HepG2 (cell line): ENCODE measurements at regions not wholly inside any gene's neighbourhood (a gene's known extent, or its start where the extent isn't known, plus 50 kb on each side); places are given as distances from the start of the nearest gene placed in this dataset.

ENCODE experiments used
- CENPT ChIP-seq: sonication (generic); formaldehyde crosslinking; IDR thresholded peaks from 2 replicates; pipeline ENCODE4 v1.8.0; 2022; ENCODE audit warnings: low read depth, mild to moderate bottlenecking, moderate library complexity, missing genetic modification reagents
- CREB1 ChIP-seq, 2 experiments: fragments of 450-650 bp in 1 of 2; IDR thresholded peaks; 2 replicates each; pipeline ENCODE4 v1.6.1; 2016 to 2017; ENCODE audit warnings: control low read depth in 1 of 2, mild to moderate bottlenecking in 1 of 2, missing compliant biosample characterization in 1 of 2, missing genetic modification characterization in 1 of 2
- GPBP1L1 ChIP-seq: sonication (generic); formaldehyde crosslinking; IDR thresholded peaks from 2 replicates; pipeline ENCODE4 v1.5.0; 2020; ENCODE audit warnings: mild to moderate bottlenecking, missing genetic modification reagents
- GRHL1 ChIP-seq: sonication (generic); formaldehyde crosslinking; conservative IDR thresholded peaks from 2 replicates; pipeline ENCODE4 v1.8.0; 2022; ENCODE audit warnings: missing genetic modification reagents
- GTF2F1 ChIP-seq: fragments of 150-350 bp; IDR thresholded peaks from 2 replicates; pipeline ENCODE4 v1.6.1; 2014; ENCODE audit warnings: low read length
- JUN ChIP-seq: sonication (generic); formaldehyde crosslinking; IDR thresholded peaks from 2 replicates; pipeline ENCODE4 v1.4.0; 2020; ENCODE audit warnings: mild to moderate bottlenecking, missing genetic modification reagents
- LBX2 ChIP-seq: sonication (generic); formaldehyde crosslinking; IDR thresholded peaks from 2 replicates; pipeline ENCODE4 v1.5.0; 2020; ENCODE audit warnings: missing genetic modification reagents, mild to moderate bottlenecking, borderline replicate concordance
- MIXL1 ChIP-seq: IDR thresholded peaks from 2 replicates; pipeline ENCODE4 v1.6.1; 2016
- POGZ ChIP-seq: sonication (generic); formaldehyde crosslinking; IDR thresholded peaks from 2 replicates; pipeline ENCODE4 v1.4.0; 2020; ENCODE audit warnings: mild to moderate bottlenecking, missing genetic modification reagents
- REST ChIP-seq, 2 experiments: IDR thresholded peaks; 2 replicates each; pipeline ENCODE4 v1.6.1; 2011 to 2012; ENCODE audit warnings: low read length in 2 of 2, borderline replicate concordance in 1 of 2, low read depth in 1 of 2, mild to moderate bottlenecking in 1 of 2, moderate library complexity in 1 of 2
- RFX5 ChIP-seq: IDR thresholded peaks from 2 replicates; pipeline ENCODE4 v1.6.1; 2011; ENCODE audit warnings: low read depth, low read length, improper control_type of control experiment
- THAP7 ChIP-seq: sonication (generic); formaldehyde crosslinking; IDR thresholded peaks from 2 replicates; pipeline ENCODE4 v1.8.1; 2023; ENCODE audit warnings: mild to moderate bottlenecking, missing genetic modification reagents
- ZNF232 ChIP-seq: sonication (generic); formaldehyde crosslinking; IDR thresholded peaks from 2 replicates; pipeline ENCODE4 v1.4.0; 2020; ENCODE audit warnings: missing genetic modification reagents, borderline replicate concordance
- ZNF251 ChIP-seq: sonication (generic); formaldehyde crosslinking; IDR thresholded peaks from 2 replicates; pipeline ENCODE4 v1.9.0; 2021; ENCODE audit warnings: mild to moderate bottlenecking, missing genetic modification reagents
- ZNF772 ChIP-seq: sonication (generic); formaldehyde crosslinking; IDR thresholded peaks from 2 replicates; pipeline ENCODE4 v1.5.0; 2020; ENCODE audit warnings: mild to moderate bottlenecking, missing genetic modification reagents
- ZNF792 ChIP-seq: IDR thresholded peaks from 2 replicates; pipeline ENCODE4 v1.6.1; 2016
- ZSCAN30 ChIP-seq: sonication (generic); formaldehyde crosslinking; IDR thresholded peaks from 2 replicates; pipeline ENCODE4 v1.5.0; 2020; ENCODE audit warnings: mild to moderate bottlenecking, missing genetic modification reagents

GRCh38 chr20:50304923-50305635 is 114.4 kb downstream of the CEBPB start (continued):
- TF ChIP-seq RFX5 (peak; percentile 76; the same call in 1 of the 2 replicates), GTF2F1 (no peak), CREB1 (IDR thresholded peaks at IDR 0.05) (peak; percentile 55; the same call in 1 of the 2 replicates), CREB1 (CRISPR knock-in tag; IDR thresholded peaks at IDR 0.05) (no peak), ZNF772 (CRISPR knock-in tag) (peak; percentile 97), ZNF792 (CRISPR knock-in tag) (peak; percentile 99), MIXL1 (peak; percentile 99), ZSCAN30 (CRISPR knock-in tag) (no peak), ZNF251 (CRISPR knock-in tag) (peak; percentile 99; the same call in 1 of the 2 replicates), POGZ (CRISPR knock-in tag) (0 out of 2 replicates have a peak, but pooled peaks have one; percentile 44), CENPT (CRISPR knock-in tag) (peak; percentile 94; the same call in 1 of the 2 replicates), ZNF232 (CRISPR knock-in tag) (peak; percentile 99), LBX2 (CRISPR knock-in tag) (peak; percentile 99), GRHL1 (CRISPR knock-in tag) (no peak), GPBP1L1 (CRISPR knock-in tag) (no peak), THAP7 (CRISPR knock-in tag) (peak; percentile 98), REST (IDR thresholded peaks at IDR 0.05; ENCODE audit: borderline replicate concordance in 1 of 2, low read depth in 1 of 2, low read length in 2 of 2) (peak in 1 of 2 experiments; percentile 74; a peak in 2 of 4 replicates), JUN (CRISPR knock-in tag) (peak; percentile 98)
